Activated T-cell treated with anti-CD3 and anti-CD28 coated beads, Interleukin-2, amount 50 U/mL, for 24 hours (primary cell): ENCODE measurements at regions not wholly inside any gene's neighbourhood (a gene's known extent, or its start where the extent isn't known, plus 50 kb on each side); places are given as distances from the start of the nearest gene placed in this dataset.
A peak's percentile ranks its signal among the peaks of the same experiment; 100 is the strongest.

Source experiments
- DNase-seq: peaks from one replicate; pipeline ENCODE4 v3.0.0-alpha.2; 2020
- H3K27ac Mint-ChIP-seq: 2 replicates; pipeline ENCODE4 v1.8.0; 2020; ENCODE audit warnings: mild to moderate bottlenecking, mixed read lengths
- H3K27me3 Mint-ChIP-seq: 2 replicates; pipeline ENCODE4 v1.8.0; 2020; ENCODE audit warnings: mixed read lengths
- H3K36me3 Mint-ChIP-seq: 2 replicates; pipeline ENCODE4 v1.8.0; 2020; ENCODE audit warnings: low read depth, mixed read lengths
- H3K4me1 Mint-ChIP-seq: 2 replicates; pipeline ENCODE4 v1.8.0; 2020; ENCODE audit warnings: low read depth, mixed read lengths
- H3K4me3 Mint-ChIP-seq: 2 replicates; pipeline ENCODE4 v1.8.0; 2020; ENCODE audit warnings: mild to moderate bottlenecking, moderate library complexity, mixed read lengths
- H3K9me3 Mint-ChIP-seq: 2 replicates; pipeline ENCODE4 v1.8.0; 2020; ENCODE audit warnings: mixed read lengths

DNA sequence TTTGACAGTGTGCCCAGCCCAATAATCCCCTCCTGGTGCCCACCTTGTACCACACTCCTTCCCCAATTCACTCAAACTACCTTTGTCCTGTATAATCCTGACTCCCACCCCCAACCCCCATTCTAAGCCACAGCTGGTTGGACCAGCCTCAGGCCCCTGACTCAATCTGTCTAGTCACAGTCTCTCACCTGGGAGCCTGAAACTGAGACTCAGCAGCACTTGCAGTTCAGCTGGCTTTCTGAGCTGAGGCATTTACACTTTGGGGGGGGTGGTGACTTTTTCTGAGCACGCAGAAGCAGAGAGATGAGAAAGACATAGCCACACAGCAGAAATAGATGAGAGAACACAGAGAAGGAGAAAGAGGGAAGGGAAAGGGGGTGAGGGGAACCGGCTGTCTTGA is 247.3 kb downstream of the MAN2A1 start:
- no peak overlapping the region for H3K4me3 Mint-ChIP-seq
- H3K9me3 Mint-ChIP-seq: peaks cover 11% of the 10 kb centered on the region
- DNase-seq: peak; percentile 47
- peak overlapping the region; percentile 78 for H3K27ac Mint-ChIP-seq
- H3K4me1 Mint-ChIP-seq: peaks cover 23% of the 10 kb centered on the region
- no peaks in the 10 kb centered on the region for H3K36me3 Mint-ChIP-seq
- no peaks in the 10 kb centered on the region for H3K27me3 Mint-ChIP-seq

DNA sequence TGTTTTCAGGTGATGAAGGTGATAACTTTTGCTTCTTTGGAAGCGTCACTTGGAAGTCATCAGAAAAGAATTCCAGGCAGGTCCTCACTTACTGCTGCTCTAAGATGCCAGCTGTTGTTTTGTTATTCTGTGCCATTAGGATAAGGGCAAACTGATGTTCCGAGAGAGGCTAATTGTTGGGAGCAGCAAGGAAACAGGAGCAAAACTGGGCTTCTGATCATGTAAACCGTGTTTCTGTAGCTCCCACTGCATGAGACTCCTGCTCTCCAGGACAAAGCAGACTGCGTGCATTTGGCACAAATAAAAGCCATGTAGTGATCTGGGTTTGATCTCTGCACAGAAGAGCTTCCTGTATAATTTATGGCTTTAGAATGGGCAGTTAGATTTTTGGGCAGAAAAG is 248.2 kb downstream of the MAN2A1 start:
- Mint-ChIP-seq H3K27me3 (no peaks in the 10 kb centered on the region), H3K4me1 (peaks cover 23% of the 10 kb centered on the region), H3K9me3 (peaks cover 11% of the 10 kb centered on the region), H3K27ac (no peak overlapping the region), H3K4me3 (no peak overlapping the region), H3K36me3 (no peaks in the 10 kb centered on the region)
- no peak for DNase-seq

- Mint-ChIP-seq H3K4me1 (peaks cover 23% of the 10 kb centered on the region), H3K27ac (no peak overlapping the region), H3K36me3 (no peaks in the 10 kb centered on the region), H3K4me3 (no peak overlapping the region), H3K27me3 (no peaks in the 10 kb centered on the region), H3K9me3 (peaks cover 11% of the 10 kb centered on the region)
- DNase-seq: no peak
These were observed 248.7 kb downstream of the MAN2A1 start for GRCh38 chr5:109938453-109938852.

- no peak overlapping the region for H3K4me3 Mint-ChIP-seq
- no peaks in the 10 kb centered on the region for H3K27me3 Mint-ChIP-seq
- H3K27ac Mint-ChIP-seq: no peak overlapping the region
- H3K9me3 Mint-ChIP-seq: peaks cover 11% of the 10 kb centered on the region
- peaks cover 23% of the 10 kb centered on the region for H3K4me1 Mint-ChIP-seq
- DNase-seq: no peak
- H3K36me3 Mint-ChIP-seq: no peaks in the 10 kb centered on the region
These were observed 249.5 kb downstream of the MAN2A1 start for GRCh38 chr5:109939116-109939682.

DNA sequence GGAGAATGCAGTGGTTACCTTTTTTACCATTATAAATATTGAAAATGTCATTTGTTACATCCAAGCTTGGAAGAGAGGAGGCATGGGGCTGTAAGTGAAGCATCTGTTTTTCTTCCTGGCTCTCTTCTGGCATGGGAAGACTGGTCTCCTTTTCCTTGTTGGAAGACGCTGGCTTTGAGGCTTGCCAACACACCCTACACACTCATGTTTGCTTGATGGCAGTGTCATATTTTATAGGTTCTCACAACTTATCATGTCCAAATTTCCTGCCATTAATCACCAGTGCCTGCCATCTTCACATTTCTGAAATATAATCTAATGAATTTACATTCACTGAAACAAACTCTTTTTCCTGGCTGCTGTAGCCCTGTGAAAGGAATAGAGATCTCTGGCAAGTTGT is 252.9 kb downstream of the MAN2A1 start:
- Mint-ChIP-seq H3K9me3 (peaks cover 11% of the 10 kb centered on the region), H3K36me3 (no peaks in the 10 kb centered on the region), H3K27me3 (no peaks in the 10 kb centered on the region), H3K27ac (no peak overlapping the region), H3K4me1 (peaks cover 21% of the 10 kb centered on the region), H3K4me3 (no peak overlapping the region)
- no peak for DNase-seq

DNA sequence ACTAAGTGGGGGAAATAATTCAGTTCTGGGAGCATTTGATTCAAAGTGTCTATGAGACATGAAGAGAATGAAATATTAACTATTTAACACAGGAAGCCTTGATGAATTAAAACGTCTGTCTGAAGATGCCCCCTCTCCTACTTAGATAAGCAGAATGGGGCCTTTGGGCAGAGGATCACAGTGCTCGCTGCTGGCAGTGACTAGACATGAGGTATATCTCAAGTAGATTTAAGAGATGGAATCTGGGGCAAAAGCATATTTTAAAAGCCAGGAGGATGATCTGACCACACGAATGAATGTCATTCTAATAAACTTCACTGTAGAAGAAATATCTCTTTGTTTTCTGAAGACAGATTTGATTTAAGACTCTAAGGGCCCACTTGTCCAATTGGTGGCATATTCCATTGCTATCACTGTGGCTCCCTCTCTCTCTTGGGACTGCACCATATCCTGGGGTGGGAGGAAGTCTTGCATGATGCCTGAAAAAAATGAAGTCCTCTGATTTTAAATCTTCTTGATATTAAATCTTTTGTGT is 254.0 kb downstream of the MAN2A1 start:
- no peaks in the 10 kb centered on the region for H3K36me3 Mint-ChIP-seq
- H3K4me1 Mint-ChIP-seq: peaks cover 18% of the 10 kb centered on the region
- no peaks in the 10 kb centered on the region for H3K27me3 Mint-ChIP-seq
- H3K9me3 Mint-ChIP-seq: peaks cover 11% of the 10 kb centered on the region
- H3K4me3 Mint-ChIP-seq: no peak overlapping the region
- H3K27ac Mint-ChIP-seq: no peak overlapping the region
- no peak for DNase-seq

DNA sequence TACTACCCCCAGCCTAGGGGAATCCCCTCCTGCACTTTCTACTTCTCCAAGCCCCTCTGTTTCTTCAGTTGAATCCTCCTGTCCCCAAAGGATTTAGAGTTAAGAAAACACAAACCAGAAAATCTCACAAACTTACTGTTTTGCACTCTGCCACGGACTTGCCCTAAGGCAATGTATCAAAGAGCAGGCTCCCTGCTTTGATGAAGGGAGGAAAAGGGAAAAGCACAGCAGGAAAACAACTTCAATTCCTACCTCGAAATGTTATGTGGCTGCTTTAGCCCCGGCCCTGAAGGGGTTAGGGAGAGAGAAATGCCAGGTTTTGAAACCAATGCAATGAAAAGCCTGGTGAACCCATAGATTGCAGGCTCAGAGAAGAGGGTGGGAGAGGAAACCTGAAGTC is 254.7 kb downstream of the MAN2A1 start:
- peaks cover 11% of the 10 kb centered on the region for H3K9me3 Mint-ChIP-seq
- H3K27ac Mint-ChIP-seq: no peak overlapping the region
- no peak overlapping the region for H3K4me3 Mint-ChIP-seq
- H3K27me3 Mint-ChIP-seq: no peaks in the 10 kb centered on the region
- H3K36me3 Mint-ChIP-seq: no peaks in the 10 kb centered on the region
- DNase-seq: no peak
- peaks cover 18% of the 10 kb centered on the region for H3K4me1 Mint-ChIP-seq

- H3K36me3 Mint-ChIP-seq: no peaks in the 10 kb centered on the region
- H3K9me3 Mint-ChIP-seq: peaks cover 7% of the 10 kb centered on the region
- H3K4me3 Mint-ChIP-seq: no peak overlapping the region
- peak overlapping the region; percentile 28 for H3K27ac Mint-ChIP-seq
- peaks cover 18% of the 10 kb centered on the region for H3K4me1 Mint-ChIP-seq
- H3K27me3 Mint-ChIP-seq: no peaks in the 10 kb centered on the region
- no peak for DNase-seq
These were observed 255.5 kb downstream of the MAN2A1 start for GRCh38 chr5:109945097-109945678.

DNA sequence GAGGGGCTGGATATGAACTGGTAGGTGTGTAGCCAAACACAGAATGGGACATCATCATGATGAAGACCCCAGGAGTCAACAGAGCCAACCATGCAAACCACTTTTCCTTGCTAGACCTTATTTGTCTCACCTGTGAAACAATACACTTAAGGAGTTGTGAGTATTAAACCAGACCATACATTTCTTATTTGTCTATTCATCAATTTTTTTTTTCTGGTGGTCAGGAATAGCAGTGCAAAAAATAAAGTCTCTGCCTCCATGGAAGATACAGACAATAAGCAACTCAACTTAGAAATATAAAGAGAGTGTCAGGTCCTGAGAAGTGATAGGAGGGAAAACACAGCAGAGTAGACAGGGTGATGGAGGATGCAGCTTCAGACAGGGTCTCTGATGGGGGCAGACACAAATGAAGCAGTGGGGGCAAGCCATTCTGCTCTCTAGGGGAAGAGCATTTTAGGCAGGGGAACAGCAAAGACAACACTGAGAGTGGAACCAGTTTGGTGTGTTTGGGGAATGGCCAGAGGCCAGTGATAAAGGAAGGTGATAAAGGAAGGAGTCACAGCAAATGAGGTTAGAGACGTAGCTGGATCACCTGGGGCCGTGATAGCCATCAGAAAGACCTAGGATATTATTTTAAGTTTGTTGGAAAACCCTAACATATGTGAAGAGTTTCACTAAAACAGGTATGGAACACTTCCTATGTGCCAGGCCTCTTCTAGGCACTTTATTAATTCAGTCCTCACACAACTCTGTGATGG is 256.2 kb downstream of the MAN2A1 start:
- Mint-ChIP-seq H3K27me3 (no peaks in the 10 kb centered on the region), H3K27ac (no peak overlapping the region), H3K9me3 (peaks cover 2% of the 10 kb centered on the region), H3K36me3 (no peaks in the 10 kb centered on the region), H3K4me3 (no peak overlapping the region), H3K4me1 (peaks cover 18% of the 10 kb centered on the region)
- no peak for DNase-seq

DNA sequence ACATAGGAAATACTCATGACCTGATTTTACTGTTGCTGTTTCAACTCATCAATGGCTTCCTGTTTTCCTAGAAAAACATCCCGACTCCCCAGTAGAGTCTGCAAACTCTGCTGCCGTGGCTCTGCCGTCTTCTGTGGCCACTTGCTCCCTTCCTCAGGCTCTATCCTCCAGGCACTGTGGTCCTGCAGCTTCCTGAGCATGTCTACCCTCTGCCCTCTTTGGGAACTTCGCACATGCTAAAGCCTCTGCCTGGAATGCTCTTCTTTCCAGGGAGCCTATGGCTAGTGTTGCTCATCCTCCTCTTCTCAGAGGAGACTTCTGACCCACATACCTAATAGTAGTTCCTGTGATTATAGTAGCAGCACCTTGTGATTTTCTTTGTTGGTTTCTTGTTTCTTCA is 256.9 kb downstream of the MAN2A1 start:
- Mint-ChIP-seq H3K4me1 (peaks cover 18% of the 10 kb centered on the region), H3K27ac (no peak overlapping the region), H3K36me3 (no peaks in the 10 kb centered on the region), H3K27me3 (no peaks in the 10 kb centered on the region), H3K9me3 (no peaks in the 10 kb centered on the region), H3K4me3 (no peak overlapping the region)
- DNase-seq: no peak

GRCh38 chr5:109947667-109948066 is 257.9 kb downstream of the MAN2A1 start:
- Mint-ChIP-seq H3K4me3 (no peak overlapping the region), H3K9me3 (no peaks in the 10 kb centered on the region), H3K27ac (no peak overlapping the region), H3K4me1 (peaks cover 18% of the 10 kb centered on the region), H3K36me3 (no peaks in the 10 kb centered on the region), H3K27me3 (no peaks in the 10 kb centered on the region)
- DNase-seq: no peak

DNA sequence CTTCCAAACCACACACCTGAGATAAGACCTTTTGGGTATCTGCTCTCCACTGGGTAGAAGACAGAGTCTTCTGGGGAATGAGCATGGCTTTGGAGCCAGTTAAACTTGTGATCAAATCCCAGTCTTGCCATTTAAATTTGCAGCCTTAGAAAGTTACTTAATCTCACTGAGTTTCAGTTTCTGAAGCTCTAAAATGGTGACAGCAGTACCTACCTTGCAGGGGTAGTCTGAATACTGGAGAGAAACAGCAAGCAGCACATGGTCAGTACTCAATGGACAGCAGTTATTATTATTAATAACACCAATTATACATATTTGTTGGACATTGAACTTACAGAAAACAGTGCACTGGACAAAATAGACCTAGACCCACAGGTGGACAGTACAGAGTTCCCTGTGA is 260.9 kb downstream of the MAN2A1 start:
- Mint-ChIP-seq H3K9me3 (no peaks in the 10 kb centered on the region), H3K27ac (no peak overlapping the region), H3K27me3 (no peaks in the 10 kb centered on the region), H3K4me3 (no peak overlapping the region), H3K4me1 (peaks cover 5% of the 10 kb centered on the region), H3K36me3 (no peaks in the 10 kb centered on the region)
- no peak for DNase-seq

DNA sequence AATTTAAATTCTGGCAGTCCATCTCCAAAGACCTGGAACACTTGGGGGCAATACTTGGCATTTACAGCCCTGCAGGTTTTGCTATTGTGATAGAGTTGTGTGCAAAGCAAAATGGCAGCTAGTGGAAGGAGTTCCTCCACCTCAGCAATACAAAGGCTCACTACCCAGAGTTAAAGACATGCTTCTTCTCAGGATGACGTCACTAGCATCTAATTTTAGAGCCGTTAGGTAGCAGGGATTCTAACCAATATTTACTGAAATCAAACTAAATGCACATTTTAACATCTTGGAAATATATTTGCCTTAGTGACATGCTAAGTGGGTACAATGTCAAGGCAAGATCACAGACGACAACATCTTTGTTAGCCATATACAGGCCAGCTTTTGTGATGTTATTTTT is 261.6 kb downstream of the MAN2A1 start:
- no peak for DNase-seq
- Mint-ChIP-seq H3K4me1 (no peaks in the 10 kb centered on the region), H3K27me3 (no peaks in the 10 kb centered on the region)

GRCh38 chr5:109951758-109952157 is 262.0 kb downstream of the MAN2A1 start:
- Mint-ChIP-seq H3K27ac (no peak overlapping the region), H3K27me3 (no peaks in the 10 kb centered on the region), H3K4me1 (no peaks in the 10 kb centered on the region), H3K9me3 (no peaks in the 10 kb centered on the region), H3K4me3 (no peak overlapping the region), H3K36me3 (no peaks in the 10 kb centered on the region)
- DNase-seq: no peak

More for the DNA sequence above, 261.6 kb downstream of the MAN2A1 start:
- H3K27ac Mint-ChIP-seq: no peak overlapping the region
- H3K9me3 Mint-ChIP-seq: no peaks in the 10 kb centered on the region
- no peak overlapping the region for H3K4me3 Mint-ChIP-seq
- no peaks in the 10 kb centered on the region for H3K36me3 Mint-ChIP-seq

- H3K27ac Mint-ChIP-seq: no peak overlapping the region
- H3K9me3 Mint-ChIP-seq: no peaks in the 10 kb centered on the region
- H3K4me3 Mint-ChIP-seq: no peak overlapping the region
- peaks cover 7% of the 10 kb centered on the region for H3K4me1 Mint-ChIP-seq
- no peaks in the 10 kb centered on the region for H3K27me3 Mint-ChIP-seq
- H3K36me3 Mint-ChIP-seq: no peaks in the 10 kb centered on the region
- DNase-seq: no peak
These were observed 264.0 kb downstream of the MAN2A1 start for GRCh38 chr5:109953761-109954160.
